Kidney glomerular epithelial cell (primary cell): ENCODE measurements at regions not wholly inside any gene's neighbourhood (a gene's known extent, or its start where the extent isn't known, plus 50 kb on each side); places are given as distances from the start of the nearest gene placed in this dataset.

Experiments
- DNase-seq: peaks from one replicate; lab custom pipeline; 2025; lab: John Stamatoyannopoulos, UW

DNA sequence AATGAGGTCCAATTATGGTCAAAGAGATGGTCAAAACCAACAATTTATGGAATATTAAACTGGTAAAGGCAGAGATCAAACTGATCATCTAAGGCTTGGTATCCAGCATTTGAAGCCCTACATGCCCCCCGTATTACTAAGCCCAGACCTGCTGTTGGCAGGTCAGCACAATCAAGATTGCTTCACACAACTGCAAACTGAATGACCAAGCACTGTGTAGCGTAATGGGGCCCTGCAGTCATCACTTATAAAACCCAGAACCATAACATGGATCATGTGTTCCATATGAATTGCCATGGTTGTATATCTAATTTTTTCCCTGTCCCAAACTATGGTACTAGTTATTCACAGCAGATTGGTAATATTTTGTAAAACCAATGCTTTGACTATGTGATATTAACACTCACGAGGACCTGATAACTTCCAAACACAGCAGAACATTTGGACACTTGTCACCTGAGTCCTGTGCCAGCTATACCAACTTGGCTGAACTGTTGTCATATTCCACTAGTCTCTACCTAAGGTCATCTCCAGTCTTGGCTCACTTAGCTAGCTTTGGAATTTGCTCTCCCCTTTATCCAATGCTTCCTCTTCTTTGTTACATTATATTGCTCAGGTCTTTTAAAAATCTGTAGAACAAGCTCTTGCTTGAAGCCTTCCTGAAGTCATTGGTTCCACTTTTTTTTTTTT lies 81.7 kb upstream of the HMHB1 start:
- no peak for DNase-seq

DNA sequence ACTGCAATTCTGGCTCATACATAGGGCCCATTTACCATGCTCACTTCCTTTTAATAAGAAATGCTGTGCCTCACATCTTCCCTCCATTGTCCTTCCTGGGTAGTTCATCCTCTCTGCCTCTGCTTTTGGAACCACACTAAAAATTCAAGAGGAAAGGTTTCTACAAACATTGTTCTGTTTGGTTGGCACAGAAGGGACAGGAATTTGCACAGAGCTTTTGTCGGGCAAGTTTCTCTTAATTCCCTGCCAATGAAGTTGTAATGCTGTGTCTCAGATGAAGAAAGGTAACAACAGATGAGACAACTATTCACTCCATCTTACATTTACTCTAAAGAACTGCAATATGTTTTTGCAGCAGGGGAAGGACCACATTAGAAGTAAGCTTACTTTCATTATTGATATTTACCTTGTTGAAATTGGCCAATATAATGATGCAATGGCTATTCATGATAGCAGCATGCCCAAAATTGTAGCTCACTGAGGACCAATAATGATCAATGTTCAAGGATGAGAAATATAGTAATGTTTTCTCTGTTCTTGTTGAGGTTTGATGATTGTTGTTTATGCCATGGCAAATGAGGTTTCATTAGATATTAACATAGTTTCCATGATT lies 82.5 kb upstream of the HMHB1 start:
- no peak for DNase-seq

DNA sequence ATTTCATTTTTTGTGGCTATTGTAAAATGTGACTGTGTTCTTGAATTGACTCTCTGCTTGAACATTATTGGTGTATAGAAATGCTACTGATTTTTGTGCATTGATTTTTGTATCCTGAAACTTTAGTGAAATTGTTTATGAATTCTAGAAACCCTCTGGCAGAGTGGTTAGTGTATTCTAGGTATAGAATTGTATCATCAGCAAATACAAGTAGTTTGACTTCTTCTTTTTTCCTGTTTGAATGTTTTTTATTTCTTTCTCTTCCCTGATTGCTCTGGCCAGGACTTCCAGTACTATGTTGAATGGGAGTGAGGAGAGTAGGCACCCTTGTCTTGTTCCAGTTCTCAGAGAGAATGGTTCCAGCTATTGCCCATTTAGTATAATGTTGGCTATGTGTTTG lies 88.8 kb upstream of the HMHB1 start:
- DNase-seq = no peak

DNA sequence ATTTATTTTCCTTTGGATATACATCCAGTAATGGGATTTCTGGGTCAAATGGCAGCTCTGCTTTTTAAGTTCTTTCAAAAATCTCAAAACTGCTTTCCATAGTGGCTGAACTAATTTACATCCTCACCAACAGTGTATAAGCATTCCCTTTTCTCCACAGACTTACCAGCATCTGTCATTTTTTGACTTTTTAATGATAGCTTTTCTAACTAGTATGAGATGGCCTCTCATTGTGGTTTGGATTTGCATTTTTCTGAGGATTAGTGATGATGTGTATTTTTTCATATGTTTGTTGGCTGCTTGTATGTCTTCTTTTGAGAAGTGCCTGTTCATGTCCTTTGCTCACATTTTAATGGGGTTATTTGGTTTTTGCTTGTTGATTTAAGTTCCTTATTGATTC lies 90.0 kb upstream of the HMHB1 start:
- no peak for DNase-seq

DNA sequence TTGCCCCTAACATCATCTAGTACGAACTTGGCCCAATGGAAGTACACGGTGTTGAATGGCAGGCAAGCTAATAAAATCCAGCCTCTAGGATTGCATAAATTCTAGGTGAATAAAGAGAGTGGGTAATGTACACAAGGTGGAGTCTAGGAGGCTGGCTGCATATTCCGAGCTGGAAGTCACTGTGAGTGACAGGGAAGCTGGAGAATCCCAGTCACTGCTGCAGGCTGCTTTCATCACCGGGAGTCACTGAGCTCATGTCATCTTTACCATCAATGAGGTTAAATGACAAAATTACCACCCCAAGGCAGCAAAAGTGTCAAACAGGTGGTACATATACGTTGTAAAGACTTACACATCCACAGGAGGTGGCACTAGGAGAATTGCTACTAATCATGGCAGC lies 91.3 kb upstream of the HMHB1 start:
- DNase-seq = no peak

DNA sequence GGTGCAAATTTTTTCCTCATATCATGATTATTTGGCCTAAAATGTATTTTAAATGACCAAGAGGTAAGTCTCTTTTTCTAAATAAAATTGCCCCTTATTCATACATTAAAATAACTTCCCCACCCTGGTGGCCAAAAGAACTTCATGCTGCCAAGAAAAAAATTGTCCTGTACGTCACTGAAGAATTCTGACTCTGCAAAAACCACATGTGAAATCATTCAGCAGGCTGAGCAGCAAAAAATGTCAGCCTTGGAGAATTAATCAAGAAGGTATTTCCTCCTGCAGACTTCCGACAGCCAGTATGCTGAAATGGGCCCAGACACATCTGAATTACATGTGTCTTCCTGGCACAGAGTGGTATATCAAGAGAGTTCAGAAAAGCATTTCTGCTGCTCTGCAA lies 94.6 kb upstream of the HMHB1 start:
- peak; percentile 42 for DNase-seq

DNA sequence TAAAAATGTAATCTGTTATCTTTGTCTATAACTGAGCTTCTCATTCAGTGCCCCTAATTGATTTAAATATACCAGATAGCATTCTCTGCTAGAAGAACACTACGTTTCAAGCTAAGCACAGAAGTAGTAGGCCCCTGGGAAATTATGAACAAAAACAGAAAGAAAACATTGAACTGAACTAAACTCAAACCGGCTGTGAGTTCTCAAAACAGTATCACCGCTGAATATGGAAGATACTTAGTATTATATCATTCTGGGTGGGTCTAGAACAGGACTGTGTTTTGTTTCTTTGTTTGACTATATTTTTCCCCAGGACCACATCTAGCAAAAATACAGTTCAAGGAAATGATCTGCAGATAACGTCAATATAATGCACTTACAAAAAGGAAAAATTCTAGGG lies 95.1 kb upstream of the HMHB1 start:
- DNase-seq = no peak

DNA sequence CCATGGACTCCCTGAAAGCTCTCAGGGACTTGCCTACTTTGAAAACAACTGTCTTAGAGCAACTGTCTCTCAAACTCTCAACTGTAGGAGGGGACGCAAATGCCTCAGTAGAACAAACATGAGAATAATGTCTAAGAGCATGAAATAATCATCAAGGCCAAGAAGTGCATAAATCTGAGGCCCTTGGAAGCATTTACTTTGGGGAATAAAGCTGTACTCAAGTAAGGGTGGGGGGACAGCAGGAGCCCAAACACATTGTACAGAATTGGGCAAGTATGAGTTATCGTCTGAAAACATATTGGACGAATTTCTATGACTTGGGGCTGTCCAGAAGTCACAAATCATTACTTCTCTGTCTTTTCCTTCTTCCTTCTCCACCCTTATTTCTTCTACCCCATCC lies 96.3 kb upstream of the HMHB1 start:
- no peak for DNase-seq

DNA sequence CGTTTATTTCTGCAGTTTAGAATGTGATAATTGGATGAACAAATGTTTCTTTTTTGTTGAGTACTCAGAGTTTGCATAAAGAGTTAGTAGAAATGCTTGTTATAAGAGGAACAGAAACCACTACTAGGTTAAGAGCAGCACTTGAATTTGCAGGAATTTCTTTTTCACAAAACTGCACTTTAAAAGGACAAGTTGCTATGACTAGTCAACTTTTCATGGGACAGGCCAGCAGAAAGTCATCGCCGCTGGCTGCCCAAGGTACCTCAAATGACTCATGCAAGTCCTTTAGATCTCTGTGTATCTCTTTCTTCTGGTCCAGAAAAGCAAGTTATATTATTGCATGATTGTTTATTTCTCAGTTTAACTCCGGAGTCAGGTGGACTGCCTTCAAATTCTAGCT lies 97.3 kb upstream of the HMHB1 start:
- no peak for DNase-seq

DNA sequence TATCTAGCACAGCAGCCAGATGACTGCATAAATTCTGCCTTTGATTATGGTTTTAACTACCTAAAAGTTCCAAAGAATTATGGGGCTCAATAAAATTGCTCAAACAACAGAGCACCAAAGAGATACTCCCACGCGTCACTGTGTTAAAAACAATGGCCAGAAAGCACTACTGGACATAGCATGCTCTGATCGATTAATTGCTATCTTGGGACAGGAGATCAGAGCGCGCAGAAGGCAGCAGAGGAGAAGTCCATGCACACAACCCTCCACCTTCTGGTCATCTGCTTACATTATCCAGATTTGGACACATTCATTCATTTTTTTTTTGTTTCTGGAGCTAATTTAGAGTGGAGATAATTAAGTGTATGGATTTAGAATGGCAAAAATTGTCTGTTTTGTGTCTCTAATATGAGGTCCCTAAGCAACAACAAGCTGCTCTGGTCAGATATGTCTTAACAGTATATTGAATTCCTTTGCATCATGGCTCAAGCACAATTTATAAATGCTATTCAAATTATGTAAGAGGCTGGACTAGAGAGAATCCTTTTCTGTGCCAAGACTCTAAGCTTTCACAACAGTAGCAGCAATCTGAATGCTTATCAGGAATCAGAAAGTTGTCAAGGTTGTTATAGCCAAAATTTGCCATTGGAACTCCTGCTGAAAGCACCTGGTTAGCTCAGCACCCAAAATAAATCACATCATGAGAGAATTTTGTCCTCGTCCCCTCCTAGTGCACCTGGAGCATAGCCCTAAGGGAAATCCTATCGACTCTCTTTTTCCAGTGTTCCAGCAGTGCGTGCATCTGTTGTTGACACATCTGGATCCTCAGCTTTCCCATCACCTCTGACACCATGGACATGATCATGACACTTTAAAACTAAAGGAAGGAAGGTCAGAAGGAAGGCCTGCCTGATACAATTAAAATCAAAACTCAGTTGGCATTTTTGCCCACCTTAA lies 98.6 kb upstream of the HMHB1 start:
- DNase-seq = no peak

DNA sequence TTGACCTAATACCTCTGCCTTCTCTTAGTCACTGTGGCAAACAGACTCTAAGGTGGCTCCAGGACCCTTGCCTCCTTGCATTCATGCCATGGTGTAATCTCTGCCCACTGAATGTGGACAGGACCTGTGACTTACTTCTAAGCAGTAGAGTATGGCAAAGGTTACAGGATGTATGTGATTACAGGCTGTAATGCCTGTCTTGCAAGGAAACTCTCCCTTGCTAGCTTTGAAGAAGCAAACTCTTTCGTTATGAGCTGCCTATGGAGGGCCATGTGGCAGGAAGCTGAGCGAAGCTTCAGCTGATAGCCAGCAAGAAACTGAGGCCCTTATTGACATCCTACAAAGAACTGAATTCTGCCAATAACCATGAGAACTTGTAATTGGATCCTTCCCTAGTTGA lies 103.3 kb upstream of the HMHB1 start:
- DNase-seq = no peak

DNA sequence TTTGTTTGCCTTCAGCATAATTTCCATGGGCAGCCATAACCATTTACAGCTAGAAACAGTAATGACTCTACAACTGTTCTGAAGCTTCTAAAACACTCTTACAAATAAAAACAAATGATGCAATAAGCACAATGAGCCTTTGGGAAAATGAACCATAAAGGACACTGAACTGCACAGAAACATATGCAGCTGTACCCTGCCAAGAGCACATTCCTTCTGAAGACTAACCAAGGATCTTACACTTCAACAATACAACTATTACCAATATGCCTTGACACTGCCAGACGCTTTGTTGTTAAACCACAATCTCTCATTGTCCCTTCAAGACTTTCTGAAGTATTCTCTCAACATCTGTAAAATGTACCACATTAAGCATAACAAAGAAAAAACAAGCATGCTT lies 104.2 kb upstream of the HMHB1 start:
- no peak for DNase-seq

DNA sequence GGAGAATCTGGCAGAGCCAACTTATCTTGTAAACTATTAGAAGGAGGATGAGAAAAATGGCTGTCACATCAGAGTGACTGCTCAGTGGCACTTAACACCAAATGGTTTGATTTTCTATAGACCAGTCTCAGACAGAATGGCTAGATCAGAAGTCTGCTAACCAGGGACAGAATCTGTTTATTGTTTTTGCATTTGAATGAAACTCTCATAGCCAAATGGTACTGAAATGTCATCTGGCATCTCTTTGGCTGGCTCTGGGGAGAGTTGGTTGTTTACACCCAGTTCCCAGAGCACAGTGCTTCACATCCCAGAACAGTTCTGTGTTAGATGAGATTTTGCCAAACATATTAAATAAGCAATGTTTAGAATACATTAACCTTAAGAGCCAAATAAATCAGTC lies 106.6 kb upstream of the HMHB1 start:
- DNase-seq = no peak

DNA sequence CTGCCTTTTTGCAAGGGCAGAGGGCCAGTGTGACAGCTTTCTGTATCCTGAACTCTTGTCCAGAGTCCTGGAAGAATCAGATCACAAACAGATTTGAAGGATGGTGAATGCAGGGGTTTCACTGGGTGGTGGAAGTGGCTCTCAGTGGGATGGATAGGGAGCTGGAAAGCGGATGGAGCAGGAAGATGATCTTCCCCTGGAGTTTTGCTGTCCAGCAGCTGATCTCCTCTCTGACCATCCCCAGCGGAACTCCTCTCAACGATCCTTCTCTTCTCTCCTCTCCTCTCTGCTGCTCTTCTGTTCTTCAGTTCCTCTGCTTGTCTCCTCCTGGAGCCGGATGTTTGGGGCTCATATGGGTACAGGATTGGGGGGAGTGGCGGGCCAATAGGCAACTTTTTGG lies 108.3 kb upstream of the HMHB1 start:
- no peak for DNase-seq

DNA sequence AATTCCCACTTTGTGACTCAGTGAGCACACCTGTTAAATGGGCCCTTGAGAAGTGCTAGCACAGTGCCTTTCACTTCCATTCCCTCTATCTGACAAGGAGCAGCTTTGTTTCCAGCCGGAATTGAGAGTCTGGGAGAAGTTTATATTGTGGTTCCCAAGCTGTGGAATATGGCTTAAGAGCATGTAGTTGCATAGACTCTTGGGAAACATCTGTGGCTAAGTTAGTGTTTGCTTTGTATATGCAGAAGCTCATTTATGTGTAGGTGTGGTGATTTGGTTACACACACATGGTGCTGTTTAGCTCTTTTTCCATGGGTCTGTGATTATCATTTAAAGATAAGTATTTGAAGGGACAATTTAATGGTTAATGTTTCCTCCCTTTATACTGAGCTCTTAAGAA lies 110.5 kb upstream of the HMHB1 start:
- DNase-seq = no peak

DNA sequence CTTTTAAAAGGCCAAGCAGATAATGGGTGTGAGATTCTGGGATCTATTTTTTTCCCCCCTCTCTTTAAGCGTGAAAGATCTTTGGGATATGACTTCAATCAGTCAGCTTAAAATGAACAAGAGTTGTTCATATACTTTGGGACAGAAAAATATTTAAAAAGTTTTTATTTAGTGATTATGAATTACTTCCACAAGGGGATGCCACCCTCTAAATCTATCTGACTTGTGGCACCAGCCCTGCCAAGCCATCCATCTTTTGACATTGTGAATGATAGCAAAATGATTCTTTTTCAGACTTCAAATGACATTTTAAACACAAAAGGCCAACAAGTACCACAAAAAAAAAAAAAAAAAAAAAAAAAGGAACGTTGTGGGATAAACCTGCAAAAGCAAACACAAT lies 111.0 kb upstream of the HMHB1 start:
- DNase-seq = no peak

DNA sequence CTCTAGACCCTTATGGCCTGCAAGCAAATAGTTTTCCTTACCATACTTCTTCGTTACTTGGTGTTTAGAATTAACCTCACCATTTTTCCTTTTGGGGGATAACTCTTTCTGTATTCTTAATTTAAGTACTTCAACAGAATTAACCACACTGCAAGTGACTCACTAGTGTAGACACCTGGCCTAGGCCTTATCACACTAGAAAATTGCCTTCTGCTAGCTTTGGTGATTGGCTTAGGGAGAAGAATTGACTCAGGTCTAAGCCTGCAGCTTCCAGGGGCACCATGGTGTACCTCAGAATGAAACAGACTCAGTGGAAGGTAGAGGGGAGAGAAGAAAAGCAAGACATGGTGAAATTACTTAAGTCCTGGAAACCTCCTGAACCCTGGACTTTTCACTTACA lies 112.8 kb upstream of the HMHB1 start:
- DNase-seq = no peak

DNA sequence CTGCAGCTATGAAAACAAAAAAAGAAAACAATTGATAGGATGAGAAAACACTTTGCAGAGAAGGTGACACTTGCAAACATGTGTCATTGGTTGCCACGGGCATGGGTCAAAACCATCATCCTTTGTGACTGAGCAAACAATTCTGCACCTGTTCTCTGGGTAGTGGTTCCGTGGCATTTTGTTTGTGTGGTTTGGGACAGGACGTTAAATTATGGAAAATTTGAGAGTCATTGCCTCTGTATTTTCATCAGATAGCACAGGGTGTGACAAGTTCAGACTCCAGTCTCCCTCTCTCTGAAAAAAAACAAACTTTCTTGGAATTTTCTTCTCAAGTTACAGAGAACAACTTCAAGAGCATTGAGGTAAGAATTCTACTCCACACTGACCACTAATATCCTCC lies 113.4 kb upstream of the HMHB1 start:
- no peak for DNase-seq

DNA sequence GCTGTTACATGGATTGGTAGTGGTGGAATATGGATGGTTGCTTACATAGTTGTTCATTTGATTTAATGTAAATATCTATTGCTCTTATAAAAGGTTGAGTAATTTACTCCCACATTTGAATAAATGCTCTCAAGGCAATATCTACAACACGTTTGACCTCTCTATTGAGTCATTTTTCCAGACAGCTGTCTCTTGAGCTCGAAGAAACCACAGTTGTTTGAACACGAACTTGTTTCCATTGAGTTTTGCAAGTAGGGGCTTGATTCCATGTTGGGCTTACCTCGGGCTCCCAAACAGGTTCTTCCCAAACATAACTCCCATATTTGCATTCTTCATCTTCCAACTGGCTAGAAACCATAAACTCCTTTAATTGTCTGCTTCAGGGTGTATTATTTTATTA lies 115.0 kb upstream of the HMHB1 start:
- no peak for DNase-seq

DNA sequence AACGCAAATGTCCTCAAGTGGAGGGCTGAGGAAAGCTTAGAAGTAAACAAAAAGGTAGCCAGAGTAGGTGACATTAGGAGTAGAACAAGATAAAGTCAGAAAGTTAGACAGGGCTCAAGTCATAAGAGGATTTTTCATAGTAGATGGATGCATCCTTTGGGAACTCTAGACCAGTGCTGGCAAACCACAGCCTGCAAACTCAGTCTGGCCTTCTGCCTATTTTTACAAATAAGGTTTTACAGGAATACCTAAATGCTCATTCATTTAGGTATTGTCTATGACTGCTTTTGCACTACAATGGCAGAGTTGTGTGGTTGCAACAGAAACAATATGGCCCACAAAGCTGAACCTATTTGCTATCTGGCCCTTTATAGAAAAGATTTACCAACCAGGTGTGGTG lies 116.0 kb upstream of the HMHB1 start:
- DNase-seq = no peak

DNA sequence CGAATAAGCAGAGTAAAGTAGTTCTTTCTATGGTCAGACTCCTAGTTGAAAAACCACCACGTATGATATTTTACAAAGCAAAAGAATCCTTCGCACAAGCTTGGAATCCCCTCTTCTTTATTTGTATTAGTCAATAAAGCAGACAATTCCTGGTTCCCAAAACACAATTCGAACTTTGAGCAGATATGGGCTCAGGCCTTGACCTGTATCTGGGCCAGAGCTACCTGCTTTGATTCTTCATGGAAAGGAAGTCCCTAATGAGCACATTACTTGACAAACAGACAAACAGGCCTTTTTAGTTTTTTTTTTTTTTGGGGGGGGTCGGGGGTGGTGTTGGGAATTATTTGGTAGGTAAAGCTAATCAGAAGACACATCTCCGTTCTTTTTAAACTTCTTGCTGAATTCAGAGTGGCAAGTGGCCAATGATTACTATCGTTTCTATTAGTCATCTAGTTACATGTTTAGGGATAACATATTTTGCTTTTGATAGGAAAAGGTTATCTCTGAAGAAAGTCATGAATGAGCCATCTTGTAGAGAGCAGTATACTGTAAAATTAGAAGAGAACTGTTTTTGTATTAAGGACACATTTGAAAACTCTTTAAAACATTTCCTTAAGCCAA lies 116.6 kb upstream of the HMHB1 start:
- DNase-seq = no peak

DNA sequence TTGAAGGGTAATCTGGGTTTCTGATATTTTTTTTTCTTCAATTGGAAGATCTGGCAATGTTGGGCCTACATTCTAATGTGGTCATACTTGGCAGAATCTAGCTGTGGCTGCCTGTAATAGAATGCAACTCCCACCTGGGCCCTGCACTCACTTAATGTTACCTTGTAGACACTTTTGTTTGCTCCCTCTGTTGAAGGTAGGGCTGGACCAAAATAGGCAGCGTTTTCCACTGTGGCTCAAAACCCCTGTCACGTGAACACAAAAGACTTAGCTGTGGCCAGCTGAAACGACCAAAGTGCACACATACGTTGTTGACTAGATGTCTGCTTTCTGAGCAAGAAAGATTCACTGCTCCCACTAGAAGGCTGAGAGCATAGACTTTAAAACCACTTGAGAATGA lies 117.6 kb upstream of the HMHB1 start:
- DNase-seq = no peak
